H54 (cell line): ENCODE measurements at regions not wholly inside any gene's neighbourhood (a gene's known extent, or its start where the extent isn't known, plus 50 kb on each side); places are given as distances from the start of the nearest gene placed in this dataset.
A peak's percentile ranks its signal among the peaks of the same experiment; 100 is the strongest.

Source experiments
- DNase-seq: peaks from one replicate; pipeline ENCODE4 v3.0.0; 2011; ENCODE audit warnings: low spot score, mixed read lengths; ENCODE audit not compliant: insufficient read length
- FAIRE-seq: peaks from 3 replicates; lab custom pipeline; 2011; peaks lifted over from hg19 to GRCh38; lab: Jason Lieb, UNC
- POLR2A ChIP-seq: IDR thresholded peaks from 2 replicates; pipeline ENCODE4 v1.6.1; 2011; ENCODE audit warnings: low read depth, mild to moderate bottlenecking, low read length

DNA sequence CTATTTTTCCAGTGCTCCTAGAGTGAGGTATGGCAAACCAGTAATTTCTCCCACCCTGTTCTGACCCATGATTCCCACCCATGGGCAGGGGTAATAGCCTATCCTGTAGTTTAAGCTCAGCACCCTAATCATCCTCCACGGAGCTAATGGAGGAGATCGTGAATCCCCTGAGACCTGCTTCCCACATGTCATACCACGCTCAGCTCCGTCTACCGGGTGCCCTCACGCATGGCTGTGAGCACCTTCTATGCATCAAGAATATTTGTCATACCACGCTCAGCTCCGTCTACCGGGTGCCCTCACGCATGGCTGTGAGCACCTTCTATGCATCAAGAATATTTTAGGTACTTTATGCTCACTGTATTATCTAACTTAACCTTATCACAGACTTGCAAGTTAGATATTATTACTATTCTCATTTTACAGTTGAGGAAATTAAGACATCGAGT, 104.7 kb upstream of the PFN2 start:
- FAIRE-seq (no peak), DNase-seq (no peak)
- no peak for TF ChIP-seq POLR2A

DNA sequence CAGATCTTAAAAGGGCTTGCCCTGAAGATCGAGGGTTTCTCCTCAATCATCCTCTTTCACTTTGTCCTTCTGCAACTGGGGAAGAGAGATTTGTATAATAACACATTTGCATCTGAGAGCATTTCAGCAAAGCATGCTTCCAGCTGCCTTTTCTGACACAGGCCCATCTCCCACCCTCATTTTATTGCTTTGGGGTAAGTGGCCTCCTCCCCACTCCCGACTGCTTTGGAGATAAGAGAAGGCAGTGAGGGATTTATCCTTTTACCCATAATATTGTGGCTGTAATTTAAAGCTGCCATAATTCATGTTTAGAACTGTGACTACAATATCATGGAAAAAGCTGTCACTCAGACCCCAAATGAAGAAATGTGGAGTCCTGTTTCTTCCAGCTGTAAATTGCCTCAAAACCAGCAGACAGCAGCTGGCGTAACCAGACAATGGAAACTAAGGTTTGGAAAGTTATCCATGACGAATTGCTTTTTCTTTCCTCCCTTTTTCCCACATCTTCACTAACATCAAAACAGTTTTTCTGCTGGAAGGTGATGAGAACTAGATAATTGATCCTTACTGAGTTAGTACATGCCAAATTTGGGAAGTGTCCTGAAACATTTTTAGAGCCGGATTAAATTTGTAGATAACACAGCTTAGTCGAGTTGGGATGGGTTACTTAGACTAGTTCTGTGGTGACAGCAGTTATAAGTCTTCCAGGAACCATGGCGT, 104.2 kb upstream of the PFN2 start:
- no peak for FAIRE-seq
- no peak for DNase-seq
- no peak for TF ChIP-seq POLR2A

DNA sequence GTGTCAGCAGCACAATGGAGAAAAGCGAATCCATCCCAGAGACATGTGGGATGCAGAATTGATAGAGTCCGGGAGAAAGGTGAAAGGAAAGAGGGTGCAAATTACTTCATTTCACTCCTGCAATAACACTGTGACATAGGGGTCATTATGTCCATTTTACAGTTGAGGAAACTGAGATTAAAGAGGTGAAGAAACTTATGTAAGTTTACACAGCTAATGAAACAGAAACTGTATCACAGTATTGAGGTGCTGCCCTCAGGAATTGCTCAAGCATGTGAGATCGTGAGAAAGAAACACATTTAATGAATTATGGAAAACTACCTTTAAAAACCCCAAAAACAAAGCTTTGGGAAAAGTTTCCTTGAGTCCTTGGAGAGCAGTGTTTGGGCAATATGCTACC, 103.6 kb upstream of the PFN2 start:
- no peak for FAIRE-seq
- DNase-seq = no peak

DNA sequence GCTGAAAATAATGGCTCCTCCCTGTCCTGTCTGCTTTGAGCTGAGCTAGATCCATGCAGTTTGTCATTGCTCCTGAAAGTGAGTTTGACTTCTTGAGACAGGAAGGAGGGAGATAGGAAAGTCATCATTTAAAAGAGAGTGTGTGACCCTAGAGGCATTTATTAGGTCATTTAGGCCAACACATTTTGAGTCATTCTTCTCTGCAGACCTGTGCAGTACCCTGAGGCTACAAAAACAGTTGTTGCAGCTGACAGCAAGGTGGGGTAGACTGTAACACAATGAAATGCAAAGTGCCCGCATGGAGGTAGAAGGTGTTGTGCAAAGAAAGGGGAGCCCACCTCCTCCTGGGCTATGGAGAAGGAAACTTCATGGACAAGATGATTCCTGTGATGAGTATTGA, 102.8 kb upstream of the PFN2 start:
- no peak for TF ChIP-seq POLR2A
- no peak for DNase-seq
- peak; percentile 15 for FAIRE-seq

More for the DNA sequence above, 103.6 kb upstream of the PFN2 start:
- TF ChIP-seq POLR2A = no peak

DNA sequence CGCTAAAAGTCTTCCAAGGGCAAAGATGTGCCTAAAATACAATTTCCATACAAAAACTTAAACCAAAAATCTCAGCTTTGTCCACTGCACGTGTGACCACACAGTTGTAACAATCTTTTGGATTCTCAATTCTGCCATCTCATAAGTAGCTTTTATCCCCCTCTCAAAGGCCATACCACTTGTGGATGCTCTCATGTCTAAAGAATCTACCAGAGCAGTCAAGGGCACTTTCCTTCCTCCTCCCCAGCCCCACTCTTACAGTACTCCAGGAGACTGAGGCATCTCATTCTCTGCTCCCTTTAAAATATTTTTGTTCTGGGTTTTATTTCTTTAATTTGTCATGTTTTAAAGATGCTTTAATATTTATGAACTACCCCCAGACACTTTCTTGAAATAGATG, 102.3 kb upstream of the PFN2 start:
- TF ChIP-seq POLR2A = no peak
- FAIRE-seq (no peak), DNase-seq (no peak)

DNA sequence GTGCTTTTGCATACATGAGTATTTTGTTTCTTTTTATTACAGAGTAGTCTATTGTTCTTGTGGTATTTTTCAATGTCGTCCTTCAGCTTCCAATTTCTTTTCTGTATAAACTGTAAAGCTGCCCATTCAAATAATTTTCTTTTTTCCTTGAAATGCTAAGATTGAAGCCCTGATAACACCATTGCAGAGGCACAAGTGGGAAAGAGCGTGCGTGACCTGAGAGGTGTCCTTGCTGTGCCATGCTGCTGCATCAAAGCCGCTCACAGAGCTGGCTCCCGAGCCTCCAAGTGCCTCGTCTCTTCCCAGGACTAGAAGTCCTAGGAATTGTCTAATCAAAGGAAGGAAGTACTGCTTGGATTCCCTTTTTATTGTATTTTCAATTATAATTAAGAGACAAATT, 101.9 kb upstream of the PFN2 start:
- TF ChIP-seq POLR2A = no peak
- DNase-seq (no peak), FAIRE-seq (no peak)

DNA sequence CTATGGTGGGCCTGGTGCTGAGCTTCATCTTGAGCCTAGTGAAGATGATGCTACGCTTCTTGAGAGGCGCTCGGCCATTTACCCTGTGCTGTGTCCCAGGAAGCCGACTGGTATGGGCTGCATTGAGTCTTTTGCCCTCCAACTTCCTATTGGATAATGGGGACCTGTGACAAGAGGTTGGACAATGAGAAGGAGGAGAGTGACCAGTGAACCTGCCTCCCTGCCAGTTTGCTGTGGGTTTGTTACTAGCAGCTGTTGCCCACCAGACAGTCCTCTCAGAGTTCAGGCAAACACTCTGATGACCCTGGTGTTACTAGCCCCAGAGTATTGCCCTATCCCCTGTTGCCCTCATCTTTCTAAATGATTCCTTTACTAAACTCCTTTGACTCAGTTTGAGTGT, 99.6 kb upstream of the PFN2 start:
- FAIRE-seq = no peak
- no peak for DNase-seq
- no peak for TF ChIP-seq POLR2A

DNA sequence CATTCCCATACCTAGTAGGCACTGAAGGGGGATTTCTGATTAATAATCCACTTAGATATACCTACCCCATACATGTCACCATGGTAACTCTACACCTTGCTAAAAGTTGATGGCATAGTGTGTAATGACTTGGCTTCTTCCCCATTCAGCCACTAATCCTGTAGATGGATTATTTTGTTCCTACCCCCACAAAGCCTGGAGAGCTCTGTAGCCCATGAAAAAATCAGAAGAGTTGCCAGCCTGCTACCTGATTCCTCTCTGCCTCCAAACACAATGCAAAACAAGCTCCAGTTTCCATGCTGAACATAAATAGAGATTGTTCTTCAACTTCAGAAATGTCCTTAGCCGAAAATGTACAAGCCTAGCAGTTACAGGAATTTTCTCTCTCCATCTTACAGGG, 98.9 kb upstream of the PFN2 start:
- FAIRE-seq = no peak

DNA sequence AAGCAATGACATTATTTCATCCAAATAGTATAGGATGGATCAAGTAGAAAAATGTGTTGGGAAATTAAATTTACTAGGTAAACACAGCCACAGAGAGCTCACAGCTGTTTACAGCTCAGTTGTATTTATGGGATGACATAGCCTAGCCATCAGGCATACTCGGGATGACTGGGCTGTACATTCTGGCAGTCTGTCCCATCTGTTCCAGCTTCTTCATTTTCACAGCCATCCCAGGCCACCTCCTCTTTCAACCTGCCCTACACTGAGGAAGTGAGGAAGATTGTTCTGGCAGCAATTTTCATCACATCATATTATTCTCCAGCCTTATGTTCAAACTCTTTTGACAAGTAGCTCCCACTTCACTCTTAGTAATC, 98.4 kb upstream of the PFN2 start:
- FAIRE-seq = no peak
- no peak for DNase-seq
- TF ChIP-seq POLR2A = no peak

More for the DNA sequence above, 98.9 kb upstream of the PFN2 start:
- TF ChIP-seq POLR2A = no peak
- DNase-seq = no peak

DNA sequence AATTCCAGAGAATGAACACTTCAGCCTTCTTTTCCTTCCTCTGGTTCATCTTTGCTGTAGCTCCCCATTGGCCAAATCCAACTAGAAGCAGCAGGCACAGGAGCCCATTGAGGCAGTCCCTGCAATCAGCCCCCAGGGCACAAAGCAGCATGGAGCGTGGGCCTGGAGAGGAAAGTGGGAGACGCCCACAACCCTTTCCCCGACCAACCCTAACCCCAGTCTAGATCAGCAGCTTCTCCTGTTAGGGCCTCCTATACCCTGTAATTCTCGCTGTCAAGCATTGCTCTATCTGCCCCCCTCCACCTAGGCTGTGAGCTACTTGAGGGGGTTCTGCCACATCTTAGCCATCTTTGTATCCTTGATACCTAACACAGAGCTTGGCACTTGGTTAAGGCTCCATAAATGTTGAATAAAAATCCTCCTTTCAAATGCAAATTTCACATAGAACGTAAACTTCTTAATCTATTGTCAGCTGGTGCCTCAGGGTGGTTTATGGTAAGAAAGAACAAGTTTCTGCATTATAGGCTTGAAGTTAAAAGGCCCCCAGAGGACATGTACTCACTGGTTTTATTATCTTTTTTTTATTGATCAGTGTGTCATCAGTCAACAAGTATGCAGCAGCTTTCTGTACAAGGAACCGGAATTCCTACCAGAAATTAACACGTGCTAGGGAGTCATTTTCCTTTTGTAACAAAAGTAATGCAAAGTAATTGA, 97.9 kb upstream of the PFN2 start:
- DNase-seq (no peak), FAIRE-seq (no peak)
- TF ChIP-seq POLR2A = no peak

DNA sequence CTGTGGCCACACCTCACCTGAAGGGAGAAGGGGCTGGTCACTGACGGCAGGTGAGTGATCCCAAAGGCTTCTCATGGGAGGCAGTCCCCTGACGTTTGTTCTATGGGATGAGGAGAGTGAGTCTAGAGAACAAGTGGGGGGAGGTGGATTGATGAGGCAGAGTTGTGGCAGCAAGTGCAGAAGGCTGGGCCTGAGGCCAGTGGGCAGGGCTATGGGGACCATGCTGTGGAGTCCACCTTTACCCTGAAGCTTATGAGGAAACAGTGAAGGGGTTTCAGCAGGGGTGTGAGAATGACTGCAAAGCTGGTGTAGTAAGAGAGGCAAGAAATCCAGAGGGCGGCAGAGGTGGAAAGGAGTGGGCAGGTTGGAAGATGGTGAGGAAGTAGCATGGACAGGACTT, 96.9 kb upstream of the PFN2 start:
- FAIRE-seq (no peak), DNase-seq (no peak)
- no peak for TF ChIP-seq POLR2A

DNA sequence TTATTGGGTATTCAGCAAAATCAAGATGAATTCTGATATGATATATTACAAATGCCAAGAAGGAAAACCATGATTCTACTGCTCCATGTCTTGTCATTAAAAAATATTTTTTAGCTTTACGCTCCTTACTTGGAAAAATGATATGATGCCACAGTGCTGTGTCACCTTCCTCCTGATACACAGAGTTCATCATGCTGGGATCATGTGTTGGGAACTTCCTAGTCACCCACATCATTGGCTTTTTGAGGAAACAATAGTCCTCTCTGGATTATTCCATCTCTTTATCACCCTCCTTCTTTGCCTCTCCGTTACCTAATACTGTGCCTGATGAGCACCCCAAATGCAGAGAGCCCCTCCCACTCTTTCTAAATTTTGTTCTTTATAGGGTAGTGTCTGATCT, 94.3 kb upstream of the PFN2 start:
- no peak for TF ChIP-seq POLR2A
- DNase-seq (no peak), FAIRE-seq (no peak)

DNA sequence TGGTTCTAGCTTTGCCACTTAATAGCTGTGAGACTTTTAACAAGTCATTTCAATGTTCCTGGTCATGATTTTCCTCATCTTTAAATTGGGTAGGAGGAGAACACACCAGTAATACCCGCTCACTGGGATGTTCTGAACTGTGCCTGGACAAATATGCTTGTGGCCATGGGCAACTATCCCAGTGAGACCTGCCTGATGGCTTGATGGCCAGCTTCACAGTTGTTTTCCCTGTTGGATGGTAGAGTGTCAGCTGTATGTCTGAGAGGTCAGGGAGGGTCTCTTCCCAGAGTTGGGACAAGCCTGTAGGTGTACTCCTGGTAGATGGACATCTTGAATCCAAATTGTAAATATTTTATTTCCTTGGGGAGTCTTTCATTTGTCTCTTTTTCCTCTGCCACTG, 92.5 kb upstream of the PFN2 start:
- FAIRE-seq = no peak
- no peak for TF ChIP-seq POLR2A
- no peak for DNase-seq

DNA sequence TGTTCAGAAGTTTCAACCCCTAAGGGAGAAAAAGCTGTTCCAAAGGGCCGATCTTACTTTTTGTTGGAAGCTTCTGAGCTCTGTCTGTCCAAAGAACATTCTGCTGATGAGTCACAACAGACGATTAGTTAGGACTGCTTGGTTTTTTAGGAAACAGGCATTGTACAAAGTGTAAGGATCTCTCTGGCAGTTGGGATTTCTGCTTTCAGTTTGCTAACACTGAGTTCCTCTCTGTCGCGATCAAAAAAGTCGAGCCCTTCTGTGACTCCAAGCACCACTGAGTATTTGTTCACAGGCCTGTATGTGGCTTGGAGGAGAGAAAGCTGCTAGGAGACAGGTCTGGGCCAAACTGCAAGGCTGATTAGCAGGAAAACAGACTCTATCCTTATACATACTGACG, 91.8 kb upstream of the PFN2 start:
- FAIRE-seq (peak; percentile 73), DNase-seq (no peak)
- TF ChIP-seq POLR2A = no peak
